Vagina (tissue), 2 donors: ENCODE measurements at regions not wholly inside any gene's neighbourhood (a gene's known extent, or its start where the extent isn't known, plus 50 kb on each side); places are given as distances from the start of the nearest gene placed in this dataset.

Source experiments
- DNase-seq, 2 donors: peaks; one replicate each; pipeline ENCODE4 v3.0.0-alpha.2; 2017; ENCODE audit errors: extremely low spot score in 2 of 2
- H3K27ac ChIP-seq: fragments of 200-600 bp; sonication (generic); one replicate; pipeline ENCODE4 v1.5.1; 2019
- H3K27me3 ChIP-seq: fragments of 200-600 bp; sonication (generic); one replicate; pipeline ENCODE4 v1.5.1; 2019
- H3K36me3 ChIP-seq, 2 donors: fragments of 200-600 bp; sonication (generic); one replicate each; pipeline ENCODE4 v1.5.1; 2017 to 2019
- H3K4me1 ChIP-seq: fragments of 200-600 bp; sonication (generic); one replicate; pipeline ENCODE4 v1.5.1; 2019
- H3K4me3 ChIP-seq, 2 donors: fragments of 200-600 bp; sonication (generic); 1 replicate in 1 of 2; 2 replicates in 1 of 2; pipeline ENCODE4 v1.5.1; 2016 to 2019
- H3K9me3 ChIP-seq: fragments of 200-600 bp; sonication (generic); one replicate; pipeline ENCODE4 v1.5.1; 2019
- CTCF ChIP-seq, 3 experiments: fragments of 450-650 bp in 2 of 3; fragments of 200-600 bp in 1 of 3; sonication (generic) in 1 of 3; IDR thresholded peaks; one replicate each; pipeline ENCODE4 v1.5.1; 2017 to 2019; ENCODE audit warnings: antibody characterized with exemption in 3 of 3, mild to moderate bottlenecking in 2 of 3, moderate library complexity in 2 of 3
- POLR2A ChIP-seq, 2 donors: fragments of 450-650 bp; IDR thresholded peaks; one replicate each; pipeline ENCODE4 v1.6.1; 2017; ENCODE audit warnings: antibody characterized with exemption in 2 of 2, mild to moderate bottlenecking in 2 of 2, moderate library complexity in 2 of 2
- POLR2AphosphoS5 ChIP-seq, 2 donors: sonication (generic); formaldehyde crosslinking; IDR thresholded peaks; one replicate each; pipeline ENCODE4 v1.9.0; 2017; ENCODE audit warnings: antibody characterized with exemption in 2 of 2, mild to moderate bottlenecking in 2 of 2, low read depth in 1 of 2; ENCODE audit not compliant: insufficient read depth in 1 of 2
- intact Hi-C: fragments of 100-400 bp; cut with DNase I; formaldehyde crosslinking; loops from one replicate; pipeline ENCODE4 v1.15.1; 2023

- H3K27me3 ChIP-seq, result no peaks in the 10 kb centered on the region
- no peak for TF ChIP-seq CTCF (IDR thresholded peaks at IDR 0.05)
- TF ChIP-seq POLR2AphosphoS5 (IDR thresholded peaks at IDR 0.05; ENCODE audit: insufficient read depth in 1 of 2, low read depth in 1 of 2), result no peak
- TF ChIP-seq POLR2A (IDR thresholded peaks at IDR 0.05), result no peak
Measured at GRCh38 chr2:226378753-226379705, 420.6 kb downstream of the IRS1 start.

GRCh38 chr2:226376516-226377180, 423.0 kb downstream of the IRS1 start:
- Histone ChIP-seq H3K9me3 (no peaks in the 10 kb centered on the region), H3K27ac (no peak overlapping the region), H3K4me1 (no peaks in the 10 kb centered on the region), H3K27me3 (no peaks in the 10 kb centered on the region), H3K36me3 (no peaks in the 10 kb centered on the region), H3K4me3 (no peak overlapping the region)
- no peak for TF ChIP-seq POLR2A (IDR thresholded peaks at IDR 0.05)
- no peak for TF ChIP-seq CTCF (IDR thresholded peaks at IDR 0.05)
- no peak for TF ChIP-seq POLR2AphosphoS5 (IDR thresholded peaks at IDR 0.05; ENCODE audit: insufficient read depth in 1 of 2, low read depth in 1 of 2)
- intact Hi-C loops, result no loop called here
- no peak for DNase-seq

More at GRCh38 chr2:226378753-226379705, 420.6 kb downstream of the IRS1 start:
- H3K4me1 ChIP-seq, result no peaks in the 10 kb centered on the region
- no peak overlapping the region for H3K4me3 ChIP-seq
- no peaks in the 10 kb centered on the region for H3K36me3 ChIP-seq
- peak overlapping the region; percentile 23 for H3K27ac ChIP-seq
- no peak for DNase-seq
- intact Hi-C loops, result no loop called here
- H3K9me3 ChIP-seq, result no peaks in the 10 kb centered on the region

GRCh38 chr2:226366920-226367319, 432.7 kb downstream of the IRS1 start:
- TF ChIP-seq POLR2AphosphoS5 (IDR thresholded peaks at IDR 0.05; ENCODE audit: insufficient read depth in 1 of 2, low read depth in 1 of 2) (no peak), CTCF (IDR thresholded peaks at IDR 0.05) (no peak), POLR2A (IDR thresholded peaks at IDR 0.05) (no peak)
- DNase-seq, result no peak
- no peaks in the 10 kb centered on the region for H3K4me1 ChIP-seq

GRCh38 chr2:226364217-226364616, 435.4 kb downstream of the IRS1 start:
- Histone ChIP-seq H3K27me3 (no peaks in the 10 kb centered on the region), H3K4me3 (no peak overlapping the region), H3K36me3 (no peaks in the 10 kb centered on the region), H3K27ac (no peak overlapping the region), H3K9me3 (no peaks in the 10 kb centered on the region), H3K4me1 (no peaks in the 10 kb centered on the region)
- TF ChIP-seq CTCF (IDR thresholded peaks at IDR 0.05) (no peak), POLR2AphosphoS5 (IDR thresholded peaks at IDR 0.05; ENCODE audit: insufficient read depth in 1 of 2, low read depth in 1 of 2) (no peak), POLR2A (IDR thresholded peaks at IDR 0.05) (no peak)
- DNase-seq, result no peak
- intact Hi-C loops, result no loop called here

More at GRCh38 chr2:226366920-226367319, 432.7 kb downstream of the IRS1 start:
- Histone ChIP-seq H3K4me3 (no peak overlapping the region), H3K36me3 (no peaks in the 10 kb centered on the region), H3K9me3 (no peaks in the 10 kb centered on the region), H3K27ac (no peak overlapping the region), H3K27me3 (no peaks in the 10 kb centered on the region)
- intact Hi-C loops, result no loop called here
